HCT116 (cell line): ENCODE measurements at regions not wholly inside any gene's neighbourhood (a gene's known extent, or its start where the extent isn't known, plus 50 kb on each side); places are given as distances from the start of the nearest gene placed in this dataset.

Experiments used
- EZH2 ChIP-seq: fragments of 200-600 bp; sonication (generic); IDR thresholded peaks from 2 replicates; pipeline ENCODE4 v1.6.1; 2017; ENCODE audit warnings: antibody characterized with exemption, mixed run types
- EZH2phosphoT487 ChIP-seq: fragments of 200-600 bp; IDR thresholded peaks from 2 replicates; pipeline ENCODE4 v1.6.1; 2018; ENCODE audit warnings: antibody characterized with exemption, borderline replicate concordance
- TCF7L2 ChIP-seq: IDR thresholded peaks from 2 replicates; pipeline ENCODE4 v1.7.0; 2011; ENCODE audit warnings: borderline replicate concordance, inconsistent platforms; ENCODE audit not compliant: insufficient read depth, insufficient read length; ENCODE audit errors: extremely low read depth
- YY1 ChIP-seq: IDR thresholded peaks from 2 replicates; pipeline ENCODE4 v1.6.1; 2011; ENCODE audit warnings: low read length, low read depth, moderate library complexity, mild to moderate bottlenecking; ENCODE audit not compliant: insufficient replicate concordance; ENCODE audit errors: extremely low read depth
- TF ChIP-seq, protein P1 (sequence below): IDR thresholded peaks from 2 replicates; pipeline ENCODE4 v1.6.1; 2012
- TF ChIP-seq, protein P2 (sequence below), 3 experiments: fragments of 200-600 bp in 1 of 3; sonication (generic) in 1 of 3; IDR thresholded peaks in 2 of 3; conservative IDR thresholded peaks in 1 of 3; 2 replicates each; pipeline ENCODE4 v1.5.1; 2012 to 2017; ENCODE audit warnings: low read depth in 2 of 3, low read length in 2 of 3, antibody characterized with exemption in 1 of 3, borderline replicate concordance in 1 of 3, control low read depth in 1 of 3, mild to moderate bottlenecking in 1 of 3, mixed read lengths in 1 of 3, mixed run types in 1 of 3, moderate library complexity in 1 of 3; ENCODE audit not compliant: insufficient read depth in 1 of 3
- TF ChIP-seq, protein P3 (sequence below): IDR thresholded peaks from 2 replicates; pipeline ENCODE4 v1.6.1; 2012; ENCODE audit warnings: low read depth

DNA sequence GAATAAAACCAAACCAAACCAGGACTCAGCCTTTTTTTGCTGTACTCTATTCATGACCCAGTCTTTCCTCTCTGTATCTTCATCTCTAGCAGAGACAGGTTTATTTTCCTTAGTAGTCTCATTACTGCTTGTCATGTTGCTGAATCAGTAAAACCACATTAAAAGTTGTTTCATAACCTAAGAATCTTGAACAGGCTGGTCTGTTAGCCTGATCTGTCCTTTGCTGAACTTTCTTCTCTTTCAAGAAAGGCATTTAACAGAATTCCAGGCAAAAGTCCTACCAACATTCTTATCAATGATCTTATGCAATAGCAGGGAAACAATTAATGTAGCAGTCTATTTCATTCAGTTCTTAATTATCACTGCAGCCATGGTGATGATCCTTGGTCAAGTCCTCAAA is 197.7 kb downstream of the CASP12 start:
- TF ChIP-seq, protein P1, sequence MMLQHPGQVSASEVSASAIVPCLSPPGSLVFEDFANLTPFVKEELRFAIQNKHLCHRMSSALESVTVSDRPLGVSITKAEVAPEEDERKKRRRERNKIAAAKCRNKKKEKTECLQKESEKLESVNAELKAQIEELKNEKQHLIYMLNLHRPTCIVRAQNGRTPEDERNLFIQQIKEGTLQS: no peak
- no peak for TF ChIP-seq TCF7L2
- TF ChIP-seq, protein P2, sequence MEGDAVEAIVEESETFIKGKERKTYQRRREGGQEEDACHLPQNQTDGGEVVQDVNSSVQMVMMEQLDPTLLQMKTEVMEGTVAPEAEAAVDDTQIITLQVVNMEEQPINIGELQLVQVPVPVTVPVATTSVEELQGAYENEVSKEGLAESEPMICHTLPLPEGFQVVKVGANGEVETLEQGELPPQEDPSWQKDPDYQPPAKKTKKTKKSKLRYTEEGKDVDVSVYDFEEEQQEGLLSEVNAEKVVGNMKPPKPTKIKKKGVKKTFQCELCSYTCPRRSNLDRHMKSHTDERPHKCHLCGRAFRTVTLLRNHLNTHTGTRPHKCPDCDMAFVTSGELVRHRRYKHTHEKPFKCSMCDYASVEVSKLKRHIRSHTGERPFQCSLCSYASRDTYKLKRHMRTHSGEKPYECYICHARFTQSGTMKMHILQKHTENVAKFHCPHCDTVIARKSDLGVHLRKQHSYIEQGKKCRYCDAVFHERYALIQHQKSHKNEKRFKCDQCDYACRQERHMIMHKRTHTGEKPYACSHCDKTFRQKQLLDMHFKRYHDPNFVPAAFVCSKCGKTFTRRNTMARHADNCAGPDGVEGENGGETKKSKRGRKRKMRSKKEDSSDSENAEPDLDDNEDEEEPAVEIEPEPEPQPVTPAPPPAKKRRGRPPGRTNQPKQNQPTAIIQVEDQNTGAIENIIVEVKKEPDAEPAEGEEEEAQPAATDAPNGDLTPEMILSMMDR (IDR thresholded peaks at IDR 0.05 in 2 of 3, conservative IDR thresholded peaks at IDR 0.05 in 1 of 3; ENCODE audit: borderline replicate concordance in 1 of 3, insufficient read depth in 1 of 3, low read depth in 2 of 3, low read length in 2 of 3): no peak
- no peak for TF ChIP-seq EZH2
- TF ChIP-seq, protein P3, sequence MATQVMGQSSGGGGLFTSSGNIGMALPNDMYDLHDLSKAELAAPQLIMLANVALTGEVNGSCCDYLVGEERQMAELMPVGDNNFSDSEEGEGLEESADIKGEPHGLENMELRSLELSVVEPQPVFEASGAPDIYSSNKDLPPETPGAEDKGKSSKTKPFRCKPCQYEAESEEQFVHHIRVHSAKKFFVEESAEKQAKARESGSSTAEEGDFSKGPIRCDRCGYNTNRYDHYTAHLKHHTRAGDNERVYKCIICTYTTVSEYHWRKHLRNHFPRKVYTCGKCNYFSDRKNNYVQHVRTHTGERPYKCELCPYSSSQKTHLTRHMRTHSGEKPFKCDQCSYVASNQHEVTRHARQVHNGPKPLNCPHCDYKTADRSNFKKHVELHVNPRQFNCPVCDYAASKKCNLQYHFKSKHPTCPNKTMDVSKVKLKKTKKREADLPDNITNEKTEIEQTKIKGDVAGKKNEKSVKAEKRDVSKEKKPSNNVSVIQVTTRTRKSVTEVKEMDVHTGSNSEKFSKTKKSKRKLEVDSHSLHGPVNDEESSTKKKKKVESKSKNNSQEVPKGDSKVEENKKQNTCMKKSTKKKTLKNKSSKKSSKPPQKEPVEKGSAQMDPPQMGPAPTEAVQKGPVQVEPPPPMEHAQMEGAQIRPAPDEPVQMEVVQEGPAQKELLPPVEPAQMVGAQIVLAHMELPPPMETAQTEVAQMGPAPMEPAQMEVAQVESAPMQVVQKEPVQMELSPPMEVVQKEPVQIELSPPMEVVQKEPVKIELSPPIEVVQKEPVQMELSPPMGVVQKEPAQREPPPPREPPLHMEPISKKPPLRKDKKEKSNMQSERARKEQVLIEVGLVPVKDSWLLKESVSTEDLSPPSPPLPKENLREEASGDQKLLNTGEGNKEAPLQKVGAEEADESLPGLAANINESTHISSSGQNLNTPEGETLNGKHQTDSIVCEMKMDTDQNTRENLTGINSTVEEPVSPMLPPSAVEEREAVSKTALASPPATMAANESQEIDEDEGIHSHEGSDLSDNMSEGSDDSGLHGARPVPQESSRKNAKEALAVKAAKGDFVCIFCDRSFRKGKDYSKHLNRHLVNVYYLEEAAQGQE: no peak
- TF ChIP-seq EZH2phosphoT487: no peak
- no peak for TF ChIP-seq YY1
